GM12891 (cell line): ENCODE measurements at regions not wholly inside any gene's neighbourhood (a gene's known extent, or its start where the extent isn't known, plus 50 kb on each side); places are given as distances from the start of the nearest gene placed in this dataset.

ENCODE experiments used
- DNase-seq: peaks from one replicate; pipeline ENCODE4 v3.0.0; 2011; ENCODE audit warnings: low spot score; ENCODE audit not compliant: insufficient read length
- FAIRE-seq: peaks from 2 replicates; lab custom pipeline; 2011; peaks lifted over from hg19 to GRCh38; lab: Jason Lieb, UNC
- PAX5 ChIP-seq: IDR thresholded peaks from 2 replicates; pipeline ENCODE4 v1.6.1; 2011; ENCODE audit warnings: low read length, moderate library complexity, mild to moderate bottlenecking; ENCODE audit not compliant: insufficient read depth, severe bottlenecking
- POLR2A ChIP-seq: IDR thresholded peaks from 2 replicates; pipeline ENCODE4 v1.6.1; 2011; ENCODE audit warnings: low read depth, low read length, control low read depth
- POLR2AphosphoS5 ChIP-seq: IDR thresholded peaks from 2 replicates; pipeline ENCODE4 v1.6.1; 2011; ENCODE audit warnings: low read depth, low read length, control low read depth
- POU2F2 ChIP-seq: IDR thresholded peaks from 2 replicates; pipeline ENCODE4 v1.6.1; 2011; ENCODE audit warnings: low read depth, mild to moderate bottlenecking, control low read depth, low read length, moderate library complexity
- SPI1 ChIP-seq: IDR thresholded peaks from 2 replicates; pipeline ENCODE4 v1.6.1; 2011; ENCODE audit warnings: low read depth, low read length, control low read depth
- TAF1 ChIP-seq: IDR thresholded peaks from 2 replicates; pipeline ENCODE4 v1.6.1; 2011; ENCODE audit warnings: low read depth, low read length, control low read depth

DNA sequence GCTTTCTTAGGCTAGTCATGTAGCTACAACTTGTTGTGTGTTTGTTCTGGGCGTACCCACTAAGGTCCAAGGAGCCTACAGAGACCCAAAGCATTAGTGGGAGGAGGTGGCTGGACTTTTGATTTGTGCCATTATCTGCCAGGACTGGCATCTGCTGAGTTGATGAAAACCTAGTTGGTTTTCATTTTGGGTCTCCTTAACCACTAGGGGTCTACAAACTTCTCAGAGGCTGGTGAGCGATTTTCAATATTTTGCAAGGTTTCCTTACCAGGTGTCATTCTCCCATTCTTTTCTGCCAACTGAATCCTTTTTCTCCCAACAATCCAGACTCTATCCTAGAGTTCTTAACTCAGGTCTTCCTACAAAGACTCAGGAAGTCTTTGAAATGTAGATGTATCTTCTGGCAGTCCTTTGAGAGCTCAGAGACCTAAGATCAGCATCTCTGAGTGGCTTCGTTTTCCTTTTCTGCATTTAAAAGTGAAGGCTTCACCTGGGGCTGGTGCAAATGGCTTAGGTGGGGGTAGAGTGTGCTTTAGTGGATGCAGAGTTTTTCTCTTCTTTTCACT is 150.0 kb upstream of the RMST start:
- no peak for DNase-seq
- no peak for TF ChIP-seq SPI1
- TF ChIP-seq TAF1, result no peak
- TF ChIP-seq POLR2A, result no peak
- TF ChIP-seq POLR2AphosphoS5, result no peak
- TF ChIP-seq PAX5, result no peak
- no peak for FAIRE-seq

DNA sequence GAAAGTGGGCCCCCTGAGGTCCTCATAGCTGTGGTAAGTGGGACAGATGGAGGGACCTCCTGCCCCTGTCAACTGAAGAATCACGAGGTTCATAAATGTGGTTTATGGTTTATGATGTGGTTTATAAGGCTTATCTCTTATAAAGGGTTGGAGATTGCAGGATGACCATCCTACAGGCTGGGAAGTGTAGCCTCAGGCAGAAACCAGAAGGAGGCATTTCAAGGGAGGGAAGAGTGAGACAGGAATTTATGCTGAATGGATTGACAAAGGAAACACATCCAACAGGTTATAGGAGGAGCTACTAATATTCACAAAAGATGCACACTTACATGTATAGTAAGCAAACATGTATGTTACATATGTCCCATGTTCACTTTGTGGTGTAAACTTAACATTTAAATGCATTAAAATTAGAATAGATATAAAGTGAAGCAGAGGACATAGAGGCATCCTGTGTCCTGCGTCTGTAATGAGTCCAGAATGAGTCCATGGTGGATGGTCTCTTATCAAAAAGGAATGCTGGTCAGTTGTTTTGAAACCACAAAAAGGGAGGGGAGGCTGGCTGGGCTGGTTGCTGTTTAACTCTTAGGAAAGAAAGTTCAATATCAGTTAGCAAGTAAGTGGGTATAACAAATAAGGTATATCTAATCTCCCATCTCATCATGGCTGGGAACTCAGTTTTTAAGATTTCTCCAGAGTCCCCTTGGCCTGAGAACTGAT is 149.0 kb upstream of the RMST start:
- FAIRE-seq (no peak), DNase-seq (no peak)
- TF ChIP-seq POU2F2, result no peak
- TF ChIP-seq POLR2AphosphoS5, result no peak
- TF ChIP-seq TAF1, result no peak
- TF ChIP-seq SPI1, result no peak
- TF ChIP-seq PAX5, result no peak
- no peak for TF ChIP-seq POLR2A

DNA sequence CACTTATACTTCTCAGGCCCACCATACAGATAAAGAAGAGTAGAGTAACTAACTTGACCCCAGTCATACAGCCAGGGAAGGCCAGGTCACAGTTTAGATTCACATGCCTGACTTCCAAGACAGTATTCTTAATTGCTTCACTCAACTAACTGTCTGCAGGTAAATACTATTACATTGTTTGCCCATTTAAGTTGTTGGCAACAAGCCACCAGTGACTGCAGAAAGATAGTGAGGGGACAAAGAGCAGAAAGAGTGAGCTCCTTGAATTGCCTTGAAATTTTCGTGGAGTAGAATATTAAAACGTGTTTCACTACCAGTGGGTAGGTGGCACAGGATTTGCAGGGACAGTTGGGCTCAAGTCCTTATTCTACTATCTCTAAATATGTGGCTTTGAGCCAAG is 146.3 kb upstream of the RMST start:
- no peak for FAIRE-seq
- TF ChIP-seq SPI1 (no peak), POLR2A (no peak), POLR2AphosphoS5 (no peak), POU2F2 (no peak)
- no peak for DNase-seq

DNA sequence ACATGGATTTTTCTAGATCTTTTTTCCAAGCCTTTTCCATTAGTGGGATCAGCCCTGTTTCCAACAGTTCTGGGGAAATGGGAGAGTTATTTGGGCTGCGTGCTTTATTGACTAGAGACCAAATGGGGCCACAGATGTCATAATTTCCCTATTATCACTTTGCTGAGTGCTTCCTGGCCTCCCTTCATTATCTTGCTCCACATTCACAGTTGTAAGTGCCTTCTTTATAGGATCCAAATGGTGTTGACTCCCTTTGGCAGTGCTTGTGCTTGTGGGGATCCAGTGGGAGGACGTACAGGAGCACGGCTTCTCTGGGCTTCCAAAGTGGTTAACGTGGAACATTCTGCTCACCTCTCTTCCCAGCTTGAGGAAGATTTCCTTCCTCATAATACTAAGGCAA is 141.0 kb upstream of the RMST start:
- DNase-seq, result no peak
- FAIRE-seq, result no peak
- no peak for TF ChIP-seq POLR2A
- TF ChIP-seq PAX5, result no peak
- TF ChIP-seq SPI1, result no peak

DNA sequence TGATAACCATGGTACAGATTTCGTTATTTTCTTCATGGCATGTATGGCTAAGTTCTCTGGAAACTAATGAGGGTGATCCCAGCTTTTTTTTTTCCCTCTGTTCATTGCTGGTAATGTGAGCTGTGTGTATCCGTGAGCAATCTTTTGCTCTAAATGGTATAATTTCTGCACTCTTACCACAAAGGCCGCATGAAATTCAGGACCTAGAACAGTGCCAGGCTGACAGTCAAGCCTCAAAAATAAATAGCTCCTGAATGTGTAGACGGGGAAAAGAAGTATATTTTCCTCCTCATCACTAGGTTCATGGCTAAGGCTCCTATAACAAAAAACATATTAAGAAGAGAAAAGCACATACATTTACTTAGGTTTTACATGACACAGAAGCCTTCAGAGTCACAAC is 140.2 kb upstream of the RMST start:
- TF ChIP-seq TAF1 (no peak), POU2F2 (no peak), SPI1 (no peak)
- FAIRE-seq (no peak), DNase-seq (no peak)

DNA sequence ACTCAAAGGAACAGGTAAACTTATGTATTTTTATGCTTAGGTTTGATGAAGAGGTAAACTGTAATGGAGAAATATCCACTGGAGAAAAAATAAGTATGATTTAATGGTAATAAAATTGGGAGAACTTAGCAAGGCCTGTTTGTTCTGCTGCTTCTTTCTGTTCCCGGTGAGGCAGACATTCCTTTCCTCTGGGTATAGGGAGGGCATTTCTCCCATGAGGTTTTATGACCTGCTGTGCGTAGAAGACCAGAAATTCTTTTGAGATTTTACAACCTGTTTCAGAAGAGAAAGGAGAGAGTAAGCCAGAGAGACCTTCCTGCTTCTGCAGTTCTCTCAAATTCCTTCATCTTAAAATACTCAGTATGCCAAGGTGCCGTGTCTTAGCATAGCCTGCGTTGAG is 139.4 kb upstream of the RMST start:
- FAIRE-seq (no peak), DNase-seq (no peak)
- no peak for TF ChIP-seq PAX5
- no peak for TF ChIP-seq POU2F2
- TF ChIP-seq POLR2AphosphoS5, result no peak

DNA sequence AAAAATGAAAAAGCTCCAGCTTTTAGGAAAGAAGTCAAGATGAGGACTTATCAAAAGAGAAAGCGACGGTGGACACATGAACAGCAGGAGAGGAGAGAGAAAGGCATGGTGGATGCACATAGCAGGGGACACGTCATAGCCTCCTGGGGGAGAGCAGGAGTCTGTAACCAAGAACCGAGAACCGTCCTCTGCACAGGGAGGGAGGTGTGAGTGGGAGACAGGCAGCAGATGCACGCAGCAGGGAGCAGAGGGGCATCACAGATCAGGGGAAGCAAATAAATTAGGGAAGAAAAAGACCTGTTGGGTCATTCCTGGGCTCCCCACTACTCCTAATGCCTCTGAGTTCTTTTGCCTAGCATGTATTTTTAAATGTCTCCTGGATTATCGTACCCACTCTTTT is 138.1 kb upstream of the RMST start:
- FAIRE-seq, result no peak
- TF ChIP-seq POU2F2, result no peak
- TF ChIP-seq POLR2AphosphoS5, result no peak
- TF ChIP-seq SPI1, result no peak
- TF ChIP-seq PAX5, result no peak
- TF ChIP-seq POLR2A, result no peak
- no peak for TF ChIP-seq TAF1
- DNase-seq, result no peak

DNA sequence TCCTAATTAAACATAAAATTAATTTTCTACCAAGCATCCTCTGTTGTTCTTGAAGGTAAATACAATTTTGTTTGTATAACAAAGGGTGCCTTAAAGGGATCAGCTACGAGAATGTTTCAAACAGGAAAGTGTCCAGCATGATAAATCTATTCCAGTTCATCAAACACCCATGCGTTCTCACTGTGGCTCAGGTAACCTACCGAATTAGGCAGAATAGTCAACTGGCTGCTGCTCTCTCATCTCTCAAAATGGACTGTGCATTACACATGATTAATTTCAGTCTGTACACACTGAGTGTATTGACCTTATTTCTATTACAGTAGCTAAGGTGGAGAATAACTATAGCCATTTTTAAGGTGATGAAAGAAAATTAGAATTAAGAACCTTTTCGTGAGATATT is 127.5 kb upstream of the RMST start:
- FAIRE-seq (no peak), DNase-seq (no peak)
- no peak for TF ChIP-seq POLR2AphosphoS5
- no peak for TF ChIP-seq SPI1
- no peak for TF ChIP-seq PAX5
- TF ChIP-seq TAF1, result no peak
- no peak for TF ChIP-seq POLR2A
- no peak for TF ChIP-seq POU2F2

DNA sequence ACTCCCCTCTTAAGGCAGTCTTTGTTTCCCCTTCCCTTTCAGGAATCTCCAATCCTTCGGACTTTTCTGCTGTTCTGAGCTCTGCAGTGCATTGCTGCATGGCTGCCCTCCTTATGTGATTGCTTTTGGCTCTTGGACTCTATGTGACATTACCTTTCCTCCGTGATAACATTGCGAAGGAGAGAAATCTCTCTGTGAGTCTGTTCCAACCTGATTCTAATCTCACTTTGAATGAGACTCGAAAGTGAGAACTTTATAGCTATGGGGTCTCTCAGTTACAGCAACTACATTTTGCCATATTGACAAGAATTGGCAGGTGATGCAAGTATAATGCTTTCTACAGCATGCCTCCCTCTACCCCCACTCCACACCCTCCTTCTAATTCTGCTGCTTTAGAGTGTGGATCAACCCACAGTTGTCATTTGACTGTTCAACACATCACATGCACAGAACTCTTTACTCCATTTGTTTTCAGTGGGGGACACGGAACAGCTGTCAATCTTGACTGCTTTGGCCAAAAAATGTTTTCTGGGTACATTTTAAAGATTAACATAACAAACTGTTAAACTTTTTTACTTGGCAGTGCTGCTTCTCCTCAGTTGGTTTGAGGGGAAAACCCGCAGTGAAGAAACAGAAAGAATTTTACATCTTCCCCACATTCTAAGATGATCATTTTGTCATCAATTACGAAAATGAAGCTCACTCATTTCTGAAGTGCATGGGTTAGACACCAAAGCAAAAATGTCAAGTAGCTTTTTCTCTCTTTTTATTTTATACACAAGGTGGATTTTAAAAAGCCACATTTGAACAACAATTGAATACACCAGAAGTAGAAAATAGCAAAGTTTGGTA is 125.5 kb upstream of the RMST start:
- TF ChIP-seq POLR2A, result no peak
- DNase-seq (no peak), FAIRE-seq (peak; percentile 35)

DNA sequence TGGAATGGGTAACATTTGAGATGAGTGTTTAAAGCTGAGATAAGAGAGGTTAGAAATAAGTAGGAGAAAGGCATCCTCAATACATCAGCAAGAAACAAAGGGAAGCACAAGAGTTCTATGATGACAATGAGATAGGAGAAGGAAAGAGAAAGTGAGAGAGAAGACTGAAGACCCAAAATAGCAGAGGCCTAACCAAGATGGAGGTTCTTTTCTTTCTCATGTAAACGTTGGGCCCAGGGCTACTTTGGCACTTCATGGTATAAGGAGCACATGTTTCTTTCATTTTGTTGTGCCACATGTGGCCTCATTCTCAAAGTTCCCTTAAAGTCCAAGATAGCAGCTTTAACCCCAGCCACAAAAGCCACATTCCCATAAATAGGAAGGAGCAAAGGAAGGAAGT is 120.5 kb upstream of the RMST start:
- DNase-seq (no peak), FAIRE-seq (no peak)
- TF ChIP-seq SPI1 (no peak), POLR2A (no peak), TAF1 (no peak), POU2F2 (no peak), PAX5 (no peak), POLR2AphosphoS5 (no peak)
